RWPE1 (cell line): ENCODE measurements at regions not wholly inside any gene's neighbourhood (a gene's known extent, or its start where the extent isn't known, plus 50 kb on each side); places are given as distances from the start of the nearest gene placed in this dataset.

Source experiments
- CTCF ChIA-PET: fragments of 350-600 bp; sonication (Branson Sonifier 250); formaldehyde crosslinking; extraction: SDS; loops from one replicate; lab custom pipeline; 2021; lab: Yijun Ruan, JAX
- POLR2A ChIA-PET: fragments of 400-600 bp; formaldehyde crosslinking; extraction: SDS; loops from one replicate; lab custom pipeline; 2020; ENCODE audit warnings: antibody characterized with exemption; ENCODE audit not compliant: low non-redundant PET; lab: Yijun Ruan, JAX
- DNase-seq: peaks from one replicate; pipeline ENCODE4 v3.0.0; 2012; ENCODE audit warnings: low spot score
- H3K27ac ChIP-seq: fragments of 450-650 bp; 2 replicates; pipeline ENCODE4 v1.5.1; 2017
- CTCF ChIP-seq: fragments of 450-650 bp; conservative IDR thresholded peaks from 2 replicates; pipeline ENCODE4 v1.5.1; 2017; ENCODE audit warnings: low read depth, mild to moderate bottlenecking

GRCh38 chr18:76167845-76168621, 327.0 kb downstream of the ZNF516 start:
- ChIA-PET POLR2A (no interaction called here), CTCF (no interaction called here)
- H3K27ac ChIP-seq = no peak overlapping the region
- no peak for TF ChIP-seq CTCF
- DNase-seq = no peak

- CTCF ChIA-PET = no interaction called here
- no peak for DNase-seq
- POLR2A ChIA-PET = no interaction called here
- no peak overlapping the region for H3K27ac ChIP-seq
- no peak for TF ChIP-seq CTCF
Observed at GRCh38 chr18:76167410-76167809, 327.6 kb downstream of the ZNF516 start.

GRCh38 chr18:76162886-76163285, 332.2 kb downstream of the ZNF516 start:
- CTCF ChIA-PET = no interaction called here
- no peak for DNase-seq
- H3K27ac ChIP-seq = no peak overlapping the region
- POLR2A ChIA-PET = no interaction called here
- TF ChIP-seq CTCF = no peak

GRCh38 chr18:76161983-76162382, 333.1 kb downstream of the ZNF516 start:
- no peak overlapping the region for H3K27ac ChIP-seq
- ChIA-PET CTCF (no interaction called here), POLR2A (no interaction called here)
- no peak for TF ChIP-seq CTCF
- no peak for DNase-seq

GRCh38 chr18:76153691-76154090, 341.4 kb downstream of the ZNF516 start:
- POLR2A ChIA-PET = no interaction called here
- DNase-seq = no peak
- CTCF ChIA-PET = no interaction called here
- no peak overlapping the region for H3K27ac ChIP-seq
- TF ChIP-seq CTCF = no peak

GRCh38 chr18:76149734-76150133, 345.3 kb downstream of the ZNF516 start:
- TF ChIP-seq CTCF = no peak
- DNase-seq = no peak
- ChIA-PET CTCF (no interaction called here), POLR2A (no interaction called here)
- no peak overlapping the region for H3K27ac ChIP-seq
